PC-9 (cell line): ENCODE measurements at regions not wholly inside any gene's neighbourhood (a gene's known extent, or its start where the extent isn't known, plus 50 kb on each side); places are given as distances from the start of the nearest gene placed in this dataset.

Experiments
- CTCF ChIP-seq: fragments of 200-600 bp; sonication (generic); conservative IDR thresholded peaks from 2 replicates; pipeline ENCODE4 v1.6.1; 2017; ENCODE audit warnings: mixed run types, antibody characterized with exemption, mild to moderate bottlenecking, moderate library complexity
- EZH2 ChIP-seq: fragments of 200-600 bp; sonication (generic); IDR thresholded peaks from 2 replicates; pipeline ENCODE4 v1.8.0; 2017; ENCODE audit warnings: antibody characterized with exemption, low read depth

DNA sequence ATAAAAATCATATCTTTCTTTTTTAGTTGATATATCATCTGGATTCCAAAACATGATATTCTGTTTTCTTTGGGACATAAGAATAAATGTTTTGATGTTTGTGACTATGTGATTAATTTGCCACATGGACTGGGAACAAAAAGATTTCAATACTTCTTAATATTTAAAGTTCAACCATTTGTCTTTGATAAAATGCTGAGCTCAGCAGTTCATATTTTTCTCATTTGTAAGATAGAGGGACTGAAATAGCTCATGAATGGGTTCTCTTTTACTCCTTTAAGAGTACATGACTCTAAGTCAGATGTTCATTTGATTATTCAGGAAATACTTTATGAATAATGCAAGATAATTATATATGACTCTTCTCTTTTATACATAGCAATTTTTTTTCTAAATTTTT, 205.9 kb upstream of the FAM47A start:
- TF ChIP-seq EZH2 (no peak), CTCF (no peak)
